Calu3 (cell line): ENCODE measurements at regions not wholly inside any gene's neighbourhood (a gene's known extent, or its start where the extent isn't known, plus 50 kb on each side); places are given as distances from the start of the nearest gene placed in this dataset.

ENCODE experiments used
- BruUV-seq: library from RNA; stranded (reverse); fragments of 400-500 nt; replicated peaks from 2 replicates; lab custom pipeline; 2021; lab: Mats Ljungman, UMichigan
- CTCF ChIA-PET: fragments of 300-600 bp; sonication (Branson Sonifier 250); formaldehyde crosslinking; loops from one replicate; lab custom pipeline; 2022; ENCODE audit warnings: antibody characterized with exemption; lab: Charles Lee
- DNase-seq: peaks from one replicate; pipeline ENCODE4 v3.0.0; 2022
- H3K27ac Mint-ChIP-seq: one replicate; pipeline ENCODE4 v1.8.0; 2022; ENCODE audit warnings: mixed read lengths; ENCODE audit not compliant: unreplicated experiment
- H3K27me3 Mint-ChIP-seq: one replicate; pipeline ENCODE4 v1.8.0; 2022; ENCODE audit warnings: mixed read lengths; ENCODE audit not compliant: unreplicated experiment
- H3K36me3 Mint-ChIP-seq: one replicate; pipeline ENCODE4 v1.8.0; 2022; ENCODE audit warnings: mild to moderate bottlenecking, moderate library complexity, mixed read lengths; ENCODE audit not compliant: insufficient read depth, unreplicated experiment
- H3K4me1 Mint-ChIP-seq: one replicate; pipeline ENCODE4 v1.8.0; 2022; ENCODE audit warnings: mild to moderate bottlenecking, low read depth, mixed read lengths; ENCODE audit not compliant: unreplicated experiment
- H3K4me3 Mint-ChIP-seq: one replicate; pipeline ENCODE4 v1.8.0; 2022; ENCODE audit warnings: mild to moderate bottlenecking, low read depth, moderate library complexity, mixed read lengths; ENCODE audit not compliant: unreplicated experiment
- H3K9me3 Mint-ChIP-seq: one replicate; pipeline ENCODE4 v1.8.0; 2022; ENCODE audit warnings: low read depth, mixed read lengths; ENCODE audit not compliant: unreplicated experiment
- CTCF ChIP-seq: fragments of 200-600 bp; IDR thresholded peaks from one replicate; pipeline ENCODE4 v1.8.0; 2022; ENCODE audit warnings: antibody characterized with exemption; ENCODE audit not compliant: unreplicated experiment
- intact Hi-C: fragments of 100-400 bp; cut with micrococcal nuclease; formaldehyde crosslinking; loops from one replicate; pipeline ENCODE4 v1.10.0; 2022; ENCODE audit not compliant: unreplicated experiment

- CTCF ChIA-PET = no interaction called here
- TF ChIP-seq CTCF = no peak
- BruUV-seq = no TSS peak
- H3K27ac Mint-ChIP-seq = no peak overlapping the region
- no peak for DNase-seq
- H3K9me3 Mint-ChIP-seq = peaks cover 3% of the 10 kb centered on the region
- intact Hi-C loops = no loop called here
- no peaks in the 10 kb centered on the region for H3K36me3 Mint-ChIP-seq
- no peaks in the 10 kb centered on the region for H3K27me3 Mint-ChIP-seq
- no peaks in the 10 kb centered on the region for H3K4me1 Mint-ChIP-seq
- H3K4me3 Mint-ChIP-seq = no peak overlapping the region
These were observed 510.1 kb downstream of the EIPR1 start for GRCh38 chr2:2867397-2867979.

GRCh38 chr2:2866459-2866858 lies 511.2 kb downstream of the EIPR1 start:
- intact Hi-C loops = no loop called here
- H3K4me3 Mint-ChIP-seq = no peak overlapping the region
- no peaks in the 10 kb centered on the region for H3K4me1 Mint-ChIP-seq
- no TSS peak for BruUV-seq
- DNase-seq = no peak
- CTCF ChIA-PET = no interaction called here
- H3K36me3 Mint-ChIP-seq = no peaks in the 10 kb centered on the region
- H3K9me3 Mint-ChIP-seq = peaks cover 3% of the 10 kb centered on the region
- no peak overlapping the region for H3K27ac Mint-ChIP-seq
- no peaks in the 10 kb centered on the region for H3K27me3 Mint-ChIP-seq
- no peak for TF ChIP-seq CTCF

GRCh38 chr2:2862386-2862785 lies 515.2 kb downstream of the EIPR1 start:
- H3K36me3 Mint-ChIP-seq = no peaks in the 10 kb centered on the region
- H3K27ac Mint-ChIP-seq = no peak overlapping the region
- no peak for DNase-seq
- H3K27me3 Mint-ChIP-seq = no peaks in the 10 kb centered on the region
- BruUV-seq = no TSS peak
- intact Hi-C loops = no loop called here
- CTCF ChIA-PET = no interaction called here
- peaks cover 3% of the 10 kb centered on the region for H3K9me3 Mint-ChIP-seq
- no peak for TF ChIP-seq CTCF
- no peaks in the 10 kb centered on the region for H3K4me1 Mint-ChIP-seq
- no peak overlapping the region for H3K4me3 Mint-ChIP-seq

- Mint-ChIP-seq H3K4me3 (no peak overlapping the region), H3K27ac (no peak overlapping the region), H3K9me3 (peaks cover 3% of the 10 kb centered on the region), H3K36me3 (no peaks in the 10 kb centered on the region), H3K27me3 (no peaks in the 10 kb centered on the region), H3K4me1 (no peaks in the 10 kb centered on the region)
- CTCF ChIA-PET = interaction anchor here (0.6 kb wide), 1 partner anchor 1807 kb away, joined by 3 read pairs; no protein-coding TSS in a partner anchor
- DNase-seq = no peak
- TF ChIP-seq CTCF = no peak
- intact Hi-C loops = no loop called here
- BruUV-seq = no TSS peak
These were observed 515.9 kb downstream of the EIPR1 start for GRCh38 chr2:2861666-2862240.
